ENCODE measurements at regions not wholly inside any gene's neighbourhood (a gene's known extent, or its start where the extent isn't known, plus 50 kb on each side); places are given as distances from the start of the nearest gene placed in this dataset.

DNA sequence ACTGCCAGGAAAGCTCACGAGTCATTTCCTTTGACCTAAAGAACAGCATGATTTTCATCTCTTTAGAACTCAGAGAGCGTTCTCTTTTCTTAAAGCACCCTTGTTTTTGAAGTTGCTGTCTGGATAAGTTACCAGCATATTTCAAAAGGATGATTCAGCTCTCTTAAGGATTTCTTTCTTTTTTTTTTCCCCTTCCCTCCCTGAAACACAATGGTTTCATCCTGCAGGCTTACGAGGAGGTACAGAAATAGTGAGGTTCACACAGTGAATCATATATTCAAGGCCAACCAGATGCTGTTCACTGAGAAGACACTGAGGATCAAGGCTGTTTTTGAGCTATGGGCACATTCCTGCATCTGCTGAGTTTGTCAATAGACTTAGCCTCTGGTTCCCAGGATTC is 257.2 kb downstream of the KIF4B start:
- TF ChIP-seq, protein P1, sequence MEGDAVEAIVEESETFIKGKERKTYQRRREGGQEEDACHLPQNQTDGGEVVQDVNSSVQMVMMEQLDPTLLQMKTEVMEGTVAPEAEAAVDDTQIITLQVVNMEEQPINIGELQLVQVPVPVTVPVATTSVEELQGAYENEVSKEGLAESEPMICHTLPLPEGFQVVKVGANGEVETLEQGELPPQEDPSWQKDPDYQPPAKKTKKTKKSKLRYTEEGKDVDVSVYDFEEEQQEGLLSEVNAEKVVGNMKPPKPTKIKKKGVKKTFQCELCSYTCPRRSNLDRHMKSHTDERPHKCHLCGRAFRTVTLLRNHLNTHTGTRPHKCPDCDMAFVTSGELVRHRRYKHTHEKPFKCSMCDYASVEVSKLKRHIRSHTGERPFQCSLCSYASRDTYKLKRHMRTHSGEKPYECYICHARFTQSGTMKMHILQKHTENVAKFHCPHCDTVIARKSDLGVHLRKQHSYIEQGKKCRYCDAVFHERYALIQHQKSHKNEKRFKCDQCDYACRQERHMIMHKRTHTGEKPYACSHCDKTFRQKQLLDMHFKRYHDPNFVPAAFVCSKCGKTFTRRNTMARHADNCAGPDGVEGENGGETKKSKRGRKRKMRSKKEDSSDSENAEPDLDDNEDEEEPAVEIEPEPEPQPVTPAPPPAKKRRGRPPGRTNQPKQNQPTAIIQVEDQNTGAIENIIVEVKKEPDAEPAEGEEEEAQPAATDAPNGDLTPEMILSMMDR (IDR thresholded peaks at IDR 0.05; ENCODE audit: low read length): no peak
- TF ChIP-seq EZH2phosphoT487 (IDR thresholded peaks at IDR 0.05; ENCODE audit: low read length) (no peak), EZH2 (optimal IDR thresholded peaks at IDR 0.05; ENCODE audit: low read depth, low read length) (no peak)

All from MM.1S (cell line).